GM19372 (cell line): ENCODE measurements at regions not wholly inside any gene's neighbourhood (a gene's known extent, or its start where the extent isn't known, plus 50 kb on each side); places are given as distances from the start of the nearest gene placed in this dataset.
"Not testable (repeated sequence)": the region's sequence is repeated elsewhere in the genome, so short reads cannot be mapped to it uniquely, and the experiment has no call there.

ENCODE experiments used
- ATAC-seq: cut with Tn5 transposase; IDR thresholded peaks from one replicate; pipeline ENCODE4 v1.9.1; 2021; ENCODE audit warnings: mild to moderate bottlenecking, low read depth, moderate library complexity; ENCODE audit not compliant: unreplicated experiment

- no peak for ATAC-seq
Observed at GRCh38 chr7:131941291-131941690, 384.9 kb upstream of the PODXL start.

- ATAC-seq = no peak
Observed at GRCh38 chr7:131940621-131941165, 384.3 kb upstream of the PODXL start.

GRCh38 chr7:131938788-131939187 lies 382.4 kb upstream of the PODXL start:
- ATAC-seq = not testable (repeated sequence)

- no peak for ATAC-seq
Observed at GRCh38 chr7:131937868-131938267, 381.4 kb upstream of the PODXL start.

- no peak for ATAC-seq
Observed at GRCh38 chr7:131935180-131935579, 378.8 kb upstream of the PODXL start.

- no peak for ATAC-seq
Observed at GRCh38 chr7:131934452-131934851, 378.0 kb upstream of the PODXL start.

- no peak for ATAC-seq
Observed at GRCh38 chr7:131933751-131934289, 377.4 kb upstream of the PODXL start.

- not testable (repeated sequence) for ATAC-seq
Observed at GRCh38 chr7:131933219-131933618, 376.8 kb upstream of the PODXL start.

GRCh38 chr7:131932271-131932670 lies 375.8 kb upstream of the PODXL start:
- no peak for ATAC-seq

- ATAC-seq = no peak
Observed at GRCh38 chr7:131931370-131931769, 374.9 kb upstream of the PODXL start.

- no peak for ATAC-seq
Observed at GRCh38 chr7:131929632-131930031, 373.2 kb upstream of the PODXL start.

- ATAC-seq = no peak
Observed at GRCh38 chr7:131927770-131928423, 371.5 kb upstream of the PODXL start.

GRCh38 chr7:131925636-131926035 lies 369.2 kb upstream of the PODXL start:
- no peak for ATAC-seq

- ATAC-seq = no peak
Observed at GRCh38 chr7:131924857-131925256, 368.4 kb upstream of the PODXL start.

GRCh38 chr7:131922948-131923347 lies 366.5 kb upstream of the PODXL start:
- ATAC-seq = not testable (repeated sequence)

- ATAC-seq = no peak
Observed at GRCh38 chr7:131921016-131921415, 364.6 kb upstream of the PODXL start.

GRCh38 chr7:131919920-131920709 lies 363.7 kb upstream of the PODXL start:
- ATAC-seq = no peak

- no peak for ATAC-seq
Observed at GRCh38 chr7:131911112-131911511, 354.7 kb upstream of the PODXL start.

GRCh38 chr7:131909151-131909768 lies 352.8 kb upstream of the PODXL start:
- ATAC-seq = no peak

GRCh38 chr7:131908714-131909113 lies 352.3 kb upstream of the PODXL start:
- ATAC-seq = no peak

GRCh38 chr7:131905471-131905973 lies 349.1 kb upstream of the PODXL start:
- no peak for ATAC-seq
